Vagina (tissue), 2 donors: ENCODE measurements at regions not wholly inside any gene's neighbourhood (a gene's known extent, or its start where the extent isn't known, plus 50 kb on each side); places are given as distances from the start of the nearest gene placed in this dataset.

Source experiments
- CTCF ChIP-seq, 3 experiments: fragments of 450-650 bp in 2 of 3; fragments of 200-600 bp in 1 of 3; sonication (generic) in 1 of 3; IDR thresholded peaks; one replicate each; pipeline ENCODE4 v1.5.1; 2017 to 2019; ENCODE audit warnings: antibody characterized with exemption in 3 of 3, mild to moderate bottlenecking in 2 of 3, moderate library complexity in 2 of 3
- POLR2A ChIP-seq, 2 donors: fragments of 450-650 bp; IDR thresholded peaks; one replicate each; pipeline ENCODE4 v1.6.1; 2017; ENCODE audit warnings: antibody characterized with exemption in 2 of 2, mild to moderate bottlenecking in 2 of 2, moderate library complexity in 2 of 2
- POLR2AphosphoS5 ChIP-seq, 2 donors: sonication (generic); formaldehyde crosslinking; IDR thresholded peaks; one replicate each; pipeline ENCODE4 v1.9.0; 2017; ENCODE audit warnings: antibody characterized with exemption in 2 of 2, mild to moderate bottlenecking in 2 of 2, low read depth in 1 of 2; ENCODE audit not compliant: insufficient read depth in 1 of 2

GRCh38 chr3:18122264-18122663 is 302.9 kb downstream of the SATB1 start:
- no peak for TF ChIP-seq CTCF (IDR thresholded peaks at IDR 0.05)
- no peak for TF ChIP-seq POLR2A (IDR thresholded peaks at IDR 0.05)
- no peak for TF ChIP-seq POLR2AphosphoS5 (IDR thresholded peaks at IDR 0.05; ENCODE audit: insufficient read depth in 1 of 2, low read depth in 1 of 2)
